HG02970 (cell line): ENCODE measurements at regions not wholly inside any gene's neighbourhood (a gene's known extent, or its start where the extent isn't known, plus 50 kb on each side); places are given as distances from the start of the nearest gene placed in this dataset.
"Not testable (repeated sequence)": the region's sequence is repeated elsewhere in the genome, so short reads cannot be mapped to it uniquely, and the experiment has no call there.

Experiments used
- ATAC-seq: cut with Tn5 transposase; IDR thresholded peaks from one replicate; pipeline ENCODE4 v1.9.1; 2021; ENCODE audit warnings: mild to moderate bottlenecking, moderate library complexity, moderate number of reproducible peaks; ENCODE audit not compliant: unreplicated experiment, low FRiP score

DNA sequence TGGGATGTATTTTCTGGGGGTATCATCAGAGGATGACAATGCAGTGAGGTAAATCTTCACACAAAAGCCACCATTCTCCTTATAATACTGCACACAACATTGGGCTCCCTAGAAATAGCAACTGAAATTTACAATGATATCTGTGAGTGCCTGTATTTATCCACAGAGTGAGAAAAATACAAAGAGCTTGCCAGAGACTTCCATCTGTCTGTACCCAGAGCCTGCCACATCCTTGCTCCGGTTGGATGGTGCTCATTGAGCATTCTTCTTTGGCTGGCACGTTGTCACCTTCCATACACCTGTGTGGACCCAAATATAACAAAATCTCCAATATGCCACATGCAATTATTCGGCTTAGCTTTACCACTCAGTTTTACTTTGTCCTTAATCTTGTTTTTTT is 189.5 kb upstream of the UFM1 start:
- ATAC-seq, result no peak

DNA sequence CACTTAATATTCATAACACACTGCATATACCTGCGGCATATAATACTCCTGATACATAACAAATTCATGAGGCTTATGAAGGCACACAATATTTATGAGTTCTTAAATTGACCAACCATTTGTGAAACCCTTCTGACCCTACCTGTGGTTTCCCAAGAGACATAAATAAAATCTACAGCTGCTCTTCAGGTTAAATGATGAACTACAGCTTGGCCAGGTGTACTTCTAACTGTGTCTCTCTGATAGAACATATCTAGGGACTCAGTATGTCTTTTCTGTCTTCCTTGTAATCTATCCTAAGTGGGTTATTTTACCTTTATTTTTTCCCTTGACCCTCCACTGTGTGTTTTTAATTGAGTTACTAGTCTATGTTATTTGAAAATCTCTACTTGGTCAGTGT is 189.9 kb upstream of the UFM1 start:
- ATAC-seq, result no peak

DNA sequence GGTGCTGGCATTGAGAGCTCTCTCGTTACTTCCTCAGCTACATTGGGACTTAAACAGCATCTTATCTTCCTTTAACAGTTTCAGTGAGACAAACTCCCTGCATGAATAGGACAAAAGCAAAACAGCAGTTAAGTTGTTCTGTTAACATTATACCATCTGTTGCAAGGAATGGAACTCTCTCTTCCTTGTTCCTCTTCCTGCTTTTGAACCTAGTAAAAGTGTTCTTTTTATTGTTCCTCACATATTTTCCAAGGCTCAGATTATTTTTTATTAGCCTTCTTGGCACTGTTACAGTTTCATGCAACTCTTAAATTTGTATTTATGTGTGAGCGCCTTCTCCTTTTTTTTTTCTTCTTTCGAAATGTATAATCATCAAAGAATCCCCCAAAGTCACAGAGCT is 202.6 kb upstream of the UFM1 start:
- ATAC-seq, result no peak

DNA sequence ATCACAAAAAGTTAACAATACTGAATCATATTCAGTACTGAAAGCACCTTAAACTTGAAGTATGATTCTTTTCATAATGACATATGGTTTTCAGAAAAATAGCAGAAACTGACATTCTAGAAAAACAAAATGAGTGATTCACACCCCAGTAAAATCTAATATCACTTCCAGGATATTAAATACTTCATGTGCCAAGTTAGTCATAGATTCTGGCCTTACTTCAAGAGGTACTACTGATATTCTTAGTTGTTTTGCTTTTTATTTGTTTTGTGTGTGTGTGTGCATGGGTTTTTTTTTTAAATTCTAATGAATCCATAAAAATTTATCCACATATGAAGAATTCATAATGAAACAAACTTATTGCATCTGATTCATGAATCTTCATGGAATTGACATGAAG is 207.9 kb upstream of the UFM1 start:
- no peak for ATAC-seq

DNA sequence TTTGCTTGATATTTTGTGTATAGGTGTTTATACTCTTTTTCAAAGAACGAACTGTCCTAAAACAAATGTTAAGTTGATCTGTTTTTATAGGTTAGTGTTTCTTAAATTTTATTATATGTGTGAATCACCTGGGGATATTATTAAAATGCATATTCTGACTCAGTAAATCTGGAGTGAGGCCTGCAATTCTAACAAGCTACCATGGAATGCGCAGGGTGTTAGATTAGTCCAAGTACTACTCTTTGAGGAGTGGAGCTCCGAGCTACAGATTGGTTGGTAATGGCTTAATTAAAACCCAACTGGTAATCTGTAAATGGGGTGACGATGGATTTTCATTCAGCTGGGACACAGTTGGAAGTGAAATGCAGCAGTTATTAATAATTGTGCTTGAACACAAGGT is 214.1 kb upstream of the UFM1 start:
- no peak for ATAC-seq

DNA sequence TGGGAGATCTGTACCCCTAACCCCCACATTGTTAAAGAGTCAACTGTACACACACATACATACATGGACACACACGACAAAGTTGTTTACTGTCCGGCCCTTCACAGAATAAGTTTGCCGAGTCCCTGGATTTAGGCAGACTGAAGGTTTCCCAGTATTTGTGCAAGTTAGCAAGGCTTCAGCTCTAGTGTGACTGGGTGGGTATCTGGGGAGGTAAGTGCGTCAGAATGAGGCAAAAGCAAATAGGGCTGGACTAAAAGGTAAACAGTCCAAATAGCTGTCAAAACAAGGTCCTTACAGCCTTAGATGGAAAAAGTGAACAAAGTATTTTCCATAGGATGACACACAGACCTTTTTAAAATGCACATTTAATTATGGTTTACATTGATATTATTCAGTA is 228.4 kb upstream of the UFM1 start:
- no peak for ATAC-seq

DNA sequence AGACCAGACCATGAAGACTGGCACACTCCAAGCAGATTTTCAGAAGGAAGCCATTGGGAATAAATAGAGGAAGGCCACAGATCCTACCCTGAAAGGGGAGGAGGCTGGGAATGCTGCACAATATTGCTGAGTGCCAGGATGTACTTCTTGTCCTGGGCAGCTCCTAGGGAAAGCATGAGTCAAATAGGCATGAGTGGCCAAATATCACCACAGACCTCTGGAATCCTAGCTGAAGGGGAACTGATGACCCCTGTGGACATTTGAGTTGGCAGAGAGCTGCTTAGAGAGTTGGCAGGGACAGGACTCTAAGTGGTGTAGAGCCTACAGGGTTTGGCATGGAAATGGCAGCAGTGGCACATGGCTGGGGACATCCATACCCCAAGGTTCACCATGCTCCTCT is 234.3 kb upstream of the TRPC4 start:
- no peak for ATAC-seq

DNA sequence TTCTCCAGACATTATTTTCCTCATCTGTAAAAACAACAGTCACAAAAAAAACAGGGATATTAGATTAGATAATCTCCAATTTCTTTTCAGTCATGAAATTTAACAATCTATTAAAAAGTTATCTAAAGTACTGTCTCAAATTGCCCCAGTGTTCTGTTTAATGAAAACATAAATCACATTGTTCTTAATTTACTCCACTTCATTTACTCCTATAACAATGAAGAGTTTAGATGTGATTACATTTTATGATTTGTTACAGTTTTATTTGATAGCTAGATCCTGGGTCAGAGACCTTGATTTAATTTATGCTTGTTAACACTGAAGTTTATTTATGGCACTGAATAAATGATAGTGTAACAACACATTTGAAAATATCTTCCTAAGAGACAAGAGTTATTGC is 230.2 kb upstream of the TRPC4 start:
- no peak for ATAC-seq

DNA sequence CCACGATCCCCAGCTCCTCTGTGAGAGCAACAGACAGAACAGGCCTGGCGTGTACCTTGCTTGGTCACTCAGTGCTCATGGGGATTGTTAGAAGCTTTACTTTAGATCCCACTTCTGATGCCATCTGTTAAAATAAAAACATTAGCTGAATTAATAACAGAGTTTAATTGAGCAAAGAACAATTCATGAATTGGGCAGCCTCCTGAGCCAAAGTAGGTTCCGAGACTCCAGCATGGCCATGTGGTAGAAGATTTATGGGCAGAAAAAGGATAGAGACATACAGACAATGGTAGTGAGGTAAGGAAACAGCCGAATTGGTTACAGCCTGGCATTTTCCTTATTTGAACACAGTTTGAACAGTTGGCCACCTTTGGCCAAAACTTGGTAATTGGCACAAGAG is 223.9 kb upstream of the TRPC4 start:
- no peak for ATAC-seq

DNA sequence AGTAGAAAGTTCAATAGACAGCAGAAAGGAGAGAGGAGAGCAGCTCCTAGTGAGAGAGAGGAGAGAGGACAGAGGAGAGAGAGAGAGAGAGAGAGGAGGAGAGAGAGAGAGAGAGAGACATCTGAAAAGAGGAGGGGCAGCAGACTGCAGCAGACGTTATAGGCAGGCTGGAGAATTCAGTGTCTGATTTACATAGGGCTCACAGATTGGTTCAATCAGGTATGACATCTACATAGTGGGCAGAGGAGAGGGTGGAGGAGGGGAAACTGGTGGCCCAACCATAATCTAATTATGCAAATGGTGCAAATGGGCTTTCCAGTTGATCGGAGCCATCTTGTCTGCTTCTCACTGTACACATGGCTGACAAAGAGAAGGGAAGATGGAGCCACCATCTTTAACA is 221.3 kb upstream of the TRPC4 start:
- no peak for ATAC-seq

DNA sequence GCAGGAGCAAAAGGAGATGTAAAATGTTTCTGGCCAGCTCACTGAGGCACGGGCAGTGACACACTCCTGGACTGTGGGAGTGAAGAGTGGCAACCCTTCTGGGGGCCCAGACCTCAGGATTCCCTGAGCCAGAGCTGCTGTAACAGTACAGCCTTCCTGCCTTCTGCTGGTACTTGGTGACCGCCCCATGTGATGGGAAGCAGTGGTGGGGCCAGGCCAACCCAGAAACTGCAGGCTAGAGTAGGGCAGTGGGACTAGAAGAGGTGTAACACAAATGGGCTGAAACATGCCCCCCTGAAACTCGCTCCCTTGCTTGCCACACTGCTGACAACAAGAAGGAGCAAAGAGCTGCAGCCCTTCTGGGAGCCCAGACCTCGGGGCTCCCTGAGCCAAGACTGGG is 217.1 kb upstream of the TRPC4 start:
- ATAC-seq, result no peak

DNA sequence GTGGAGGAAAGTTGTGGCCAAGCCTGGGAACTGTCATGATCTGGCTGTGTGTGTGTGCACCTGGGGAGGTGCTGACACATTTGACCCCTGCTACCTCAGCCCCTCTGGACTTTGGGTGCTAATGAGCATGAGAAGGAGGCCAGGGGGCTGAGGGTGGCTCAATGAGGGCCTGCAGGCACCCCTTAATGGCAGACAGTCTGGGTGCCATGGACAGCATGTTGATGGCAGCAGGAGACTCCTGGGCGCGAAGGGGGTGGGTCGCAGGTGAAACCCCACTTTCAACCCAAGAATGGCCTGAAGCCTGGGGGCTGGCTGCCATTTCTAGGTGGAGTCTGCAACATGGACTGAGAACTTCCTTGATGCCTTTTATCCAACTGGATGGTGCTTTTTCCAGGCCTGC is 216.4 kb upstream of the TRPC4 start:
- ATAC-seq, result no peak

DNA sequence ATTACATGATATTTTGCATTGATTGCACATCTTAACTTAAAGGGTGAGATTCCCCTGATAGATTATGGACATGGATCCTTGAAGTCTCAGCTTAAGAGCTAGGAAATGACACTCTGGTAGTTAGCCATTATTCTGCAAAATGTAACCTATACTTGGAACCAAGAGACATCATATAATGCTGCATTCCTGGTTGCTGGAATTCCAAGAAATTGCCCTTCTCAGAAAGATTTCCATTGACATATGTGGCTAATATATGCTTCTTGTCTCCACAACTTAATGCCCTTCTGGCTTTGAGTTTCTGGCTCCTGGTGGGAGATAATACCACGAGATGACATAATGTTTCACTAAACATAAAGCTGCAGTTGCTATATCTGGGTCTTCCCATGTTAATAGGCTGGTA is 204.4 kb upstream of the TRPC4 start:
- ATAC-seq, result no peak

DNA sequence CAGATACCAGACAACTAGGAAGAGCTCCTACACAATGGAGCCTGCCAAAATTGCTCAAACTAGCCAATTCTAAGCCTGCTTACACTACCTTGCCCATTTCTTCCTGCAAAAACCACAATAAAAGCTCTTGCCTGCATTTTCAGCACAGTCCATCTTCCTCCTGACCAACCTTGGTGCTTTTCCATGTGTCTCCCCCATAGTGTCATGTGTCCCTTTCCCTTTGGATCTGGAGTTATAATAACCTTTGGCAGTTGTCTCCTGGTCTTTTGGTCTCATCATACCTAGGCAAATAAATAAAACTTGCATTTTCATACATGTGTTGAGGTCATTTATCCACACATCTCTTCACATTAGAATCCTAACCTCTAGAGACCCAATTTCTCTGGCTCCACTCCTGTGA is 203.1 kb upstream of the TRPC4 start:
- no peak for ATAC-seq

DNA sequence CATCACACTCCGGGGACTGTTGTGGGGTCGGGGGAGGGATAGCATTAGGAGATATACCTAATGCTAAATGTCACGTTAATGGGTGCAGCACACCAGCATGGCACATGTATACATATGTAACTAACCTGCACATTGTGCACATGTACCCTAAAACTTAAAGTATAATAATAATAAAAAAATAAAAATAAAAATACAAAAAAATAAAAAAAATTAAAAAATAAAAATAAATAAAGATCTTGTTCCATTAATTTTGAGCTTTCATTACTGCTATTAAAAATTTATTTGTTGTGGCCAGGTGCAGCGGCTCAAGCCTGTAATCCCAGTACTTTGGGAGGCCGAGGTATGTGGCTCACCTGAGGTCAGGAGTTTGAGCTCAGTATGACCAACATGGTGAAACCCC is 201.8 kb upstream of the TRPC4 start:
- not testable (repeated sequence) for ATAC-seq

DNA sequence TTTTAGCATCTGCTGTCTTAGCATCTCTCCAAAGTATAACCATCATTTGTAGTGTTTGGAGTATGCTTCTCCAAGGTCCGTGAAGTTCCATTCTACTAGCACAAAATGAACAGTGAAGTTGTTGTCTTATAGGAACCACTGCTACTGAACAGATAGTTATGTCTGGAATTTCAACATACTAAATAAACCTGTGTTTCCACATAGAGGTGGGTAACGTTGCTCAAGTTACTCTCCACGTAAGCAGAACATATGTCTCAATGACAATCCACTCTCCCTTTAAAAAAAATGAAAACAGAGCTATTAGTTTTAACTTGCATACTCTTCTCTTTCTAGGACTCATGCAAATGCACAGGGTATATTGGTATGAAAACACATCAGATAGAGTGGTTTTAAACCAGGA is 184.3 kb upstream of the TRPC4 start:
- ATAC-seq, result no peak

DNA sequence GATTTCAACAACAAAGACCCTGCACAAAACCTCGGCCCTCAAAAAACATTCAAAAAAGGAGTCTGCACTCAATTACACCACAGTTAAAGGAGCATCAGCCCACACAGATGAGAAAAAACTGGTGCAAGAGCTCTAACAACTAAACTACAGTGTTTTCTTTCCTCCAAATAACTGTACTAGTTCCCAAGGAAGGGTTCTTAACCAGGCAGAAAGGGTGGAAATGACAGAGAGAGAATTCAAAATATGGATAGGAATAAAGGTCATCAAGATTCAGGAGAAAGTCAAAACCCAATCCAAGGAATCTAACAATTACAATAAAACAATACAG is 176.4 kb upstream of the TRPC4 start:
- ATAC-seq, result no peak

DNA sequence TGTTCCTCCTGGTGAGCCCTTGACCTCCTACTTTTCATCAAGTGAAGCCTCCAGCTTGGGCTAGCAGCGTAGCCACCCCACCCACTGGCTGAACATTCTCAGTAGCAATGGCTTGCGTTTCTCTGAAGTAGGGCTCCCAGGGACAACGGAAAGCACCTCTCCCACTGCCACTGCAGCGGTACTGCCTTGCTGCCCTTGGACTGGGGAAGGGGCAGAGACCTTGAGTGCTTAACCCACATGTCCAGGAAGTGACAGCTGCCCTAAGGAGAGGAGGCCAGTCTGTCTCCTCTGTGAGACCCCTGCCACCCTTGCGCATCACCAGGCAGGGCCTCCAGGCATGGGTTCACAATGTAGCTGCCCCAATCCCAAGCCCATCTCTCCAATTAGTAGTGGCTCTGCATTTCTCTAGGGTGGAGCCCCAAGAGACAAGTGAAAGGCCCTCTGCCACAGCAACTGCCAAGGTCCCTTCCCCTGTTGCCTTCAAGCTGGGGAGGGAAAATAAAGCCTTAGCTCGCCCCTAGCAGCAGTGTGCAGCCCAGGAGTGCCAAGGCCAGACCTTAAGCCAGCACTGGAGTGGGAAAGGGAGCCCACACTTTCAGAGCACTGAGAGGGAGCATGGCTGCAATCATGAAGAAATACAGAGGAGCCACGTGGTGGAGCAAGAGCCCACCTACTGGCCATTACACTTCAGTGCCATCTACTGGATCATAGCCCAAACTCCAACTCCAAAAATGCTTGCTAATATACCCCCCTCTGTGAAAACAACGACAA is 175.9 kb upstream of the TRPC4 start:
- no peak for ATAC-seq

DNA sequence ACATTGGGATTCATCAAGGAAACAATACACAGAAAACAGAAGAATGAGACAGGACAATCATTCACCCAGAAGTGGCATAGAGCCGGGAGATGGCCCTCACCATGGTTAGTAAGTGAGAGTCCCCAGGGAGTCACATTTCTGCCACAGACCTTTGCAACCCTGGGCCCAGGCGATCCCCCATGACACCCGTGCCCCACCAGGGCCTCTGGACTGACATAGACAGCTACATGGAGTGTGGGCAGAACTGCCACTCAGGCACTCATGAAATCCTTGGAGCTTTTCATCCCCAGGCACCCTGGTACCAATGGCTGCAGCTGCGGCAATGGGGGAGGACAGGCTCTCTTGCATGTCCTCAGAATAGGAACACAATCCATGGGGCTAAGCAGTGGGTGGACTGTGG is 174.5 kb upstream of the TRPC4 start:
- ATAC-seq, result no peak

DNA sequence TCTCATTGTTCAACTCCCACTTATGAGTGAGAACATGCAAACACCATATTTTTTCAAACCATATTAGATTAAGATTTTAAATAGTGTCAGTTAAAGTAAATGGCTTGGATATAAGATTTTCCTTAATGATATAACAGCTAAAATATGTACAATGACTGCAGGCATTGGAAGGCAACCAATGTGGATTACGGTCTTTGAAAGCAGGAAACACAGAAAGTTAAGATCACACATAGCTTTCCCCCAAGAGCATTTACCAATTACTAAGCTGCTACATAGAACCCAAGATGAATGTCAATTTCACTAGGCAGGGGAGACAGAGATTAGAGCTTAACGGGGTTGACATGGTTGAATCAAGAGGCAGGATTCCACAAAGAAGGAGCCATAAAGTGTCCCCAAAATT is 173.2 kb upstream of the TRPC4 start:
- ATAC-seq, result no peak

DNA sequence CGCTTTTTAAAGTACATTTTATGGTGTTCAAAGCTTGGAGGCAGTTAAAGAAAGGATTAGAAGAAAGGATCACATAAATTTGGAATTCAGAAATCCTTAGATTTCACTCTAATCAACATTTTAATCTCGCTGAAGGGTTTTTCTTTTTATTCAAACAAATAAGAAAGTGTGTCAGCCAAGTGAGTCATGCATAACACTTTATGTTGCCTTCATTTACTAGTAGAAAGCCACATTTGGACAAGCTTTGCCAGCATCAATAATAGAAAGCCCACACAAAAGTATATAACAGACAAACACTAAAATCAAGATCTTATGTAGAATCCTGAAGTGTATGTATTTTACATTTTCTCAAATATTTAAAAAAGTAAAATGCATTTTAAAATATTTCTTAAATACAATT is 154.9 kb upstream of the TRPC4 start:
- no peak for ATAC-seq

DNA sequence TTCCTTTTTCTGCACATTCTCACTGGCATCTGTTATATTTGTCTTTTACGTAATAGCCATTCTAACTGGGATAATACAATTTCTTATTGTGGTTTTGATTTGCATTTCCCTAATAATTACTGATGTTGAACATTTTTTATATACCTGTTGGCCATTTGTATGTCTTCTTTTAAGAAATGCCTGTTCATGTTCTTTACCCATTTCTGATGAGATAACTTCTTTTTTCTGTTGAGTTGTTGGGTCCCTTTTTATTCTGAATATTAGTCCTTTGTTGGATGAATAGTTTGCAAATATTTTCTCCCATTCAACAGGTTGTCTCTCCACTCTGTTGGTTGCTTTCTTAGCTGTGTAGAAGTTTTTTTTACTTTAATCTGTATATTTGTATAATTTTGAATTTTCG is 147.7 kb upstream of the TRPC4 start:
- no peak for ATAC-seq

DNA sequence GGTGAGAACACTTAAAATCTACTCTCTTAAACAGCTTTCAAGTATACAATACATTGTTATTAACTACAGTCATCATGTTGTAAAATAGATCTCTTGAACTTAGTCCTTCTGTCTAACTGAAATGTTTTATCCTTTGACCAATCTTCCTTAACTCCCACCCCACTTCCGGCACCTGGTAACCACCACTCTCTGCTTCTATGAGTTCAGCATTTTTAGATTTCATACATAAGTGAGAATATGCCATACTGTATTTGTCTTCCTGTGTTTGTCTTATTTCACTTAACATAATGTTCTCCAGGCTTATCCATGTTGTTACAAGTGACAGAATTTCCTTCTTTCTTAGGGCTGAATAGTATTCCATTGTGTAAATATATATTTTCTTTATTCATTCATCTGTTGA is 144.1 kb upstream of the TRPC4 start:
- ATAC-seq, result no peak
